OCI-M1 (cell line): ENCODE measurements at regions not wholly inside any gene's neighbourhood (a gene's known extent, or its start where the extent isn't known, plus 50 kb on each side); places are given as distances from the start of the nearest gene placed in this dataset.

ENCODE experiments used
- DNase-seq: peaks from one replicate; lab custom pipeline; 2025; lab: John Stamatoyannopoulos, UW

- no peak for DNase-seq
Measured at GRCh38 chr11:62073061-62073460, 50.8 kb upstream of the INCENP start.

- DNase-seq: no peak
Measured at GRCh38 chr11:62071408-62071807, 52.4 kb upstream of the INCENP start.

GRCh38 chr11:62069986-62070919 is 53.6 kb upstream of the INCENP start:
- no peak for DNase-seq

GRCh38 chr11:62069374-62069773 is 54.4 kb upstream of the INCENP start:
- DNase-seq: no peak

- DNase-seq: no peak
Measured at GRCh38 chr11:62068730-62069129, 55.1 kb upstream of the INCENP start.

DNA sequence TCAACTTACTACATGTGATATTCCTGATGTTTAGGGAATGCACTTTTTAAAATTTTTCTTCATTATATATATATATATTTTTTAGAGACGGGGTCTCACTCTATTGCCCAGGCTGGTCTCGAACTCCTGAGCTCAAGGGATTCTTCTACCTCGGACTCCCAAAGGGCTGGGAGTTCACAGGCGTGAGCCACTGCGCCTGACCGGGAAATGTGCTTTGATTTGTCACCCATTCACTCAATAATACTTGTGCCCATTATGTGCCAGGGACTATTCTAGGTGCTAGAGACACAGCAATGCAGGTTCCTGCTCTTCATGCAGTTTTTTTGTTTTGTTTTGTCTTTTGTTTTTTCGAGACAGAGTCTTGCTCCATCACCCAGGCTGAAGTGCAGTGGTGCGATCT is 56.1 kb upstream of the INCENP start:
- DNase-seq: no peak

GRCh38 chr11:62064221-62064620 is 59.6 kb upstream of the INCENP start:
- DNase-seq: no peak

GRCh38 chr11:62062223-62062861 is 61.5 kb upstream of the INCENP start:
- no peak for DNase-seq

- no peak for DNase-seq
Measured at GRCh38 chr11:62061356-62062222, 62.2 kb upstream of the INCENP start.

DNA sequence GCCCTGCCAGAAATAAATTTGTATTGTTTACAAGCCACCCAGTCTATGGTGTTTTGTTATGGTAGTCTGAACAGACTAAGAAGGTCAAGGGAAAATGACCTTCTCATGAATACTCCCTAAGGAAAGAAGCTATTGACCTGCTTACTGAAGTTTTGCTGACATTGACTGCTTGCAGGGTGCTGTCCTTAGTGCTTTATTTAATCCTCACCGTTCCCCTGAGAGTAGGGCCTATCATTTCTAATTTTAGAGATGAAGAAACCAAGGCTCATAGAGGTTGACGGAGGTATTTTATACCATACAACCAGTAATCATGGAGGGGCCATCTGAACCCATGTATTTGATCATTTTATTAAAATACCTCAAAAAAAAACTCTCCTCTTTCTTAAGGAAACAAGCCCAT is 66.7 kb upstream of the INCENP start:
- no peak for DNase-seq

DNA sequence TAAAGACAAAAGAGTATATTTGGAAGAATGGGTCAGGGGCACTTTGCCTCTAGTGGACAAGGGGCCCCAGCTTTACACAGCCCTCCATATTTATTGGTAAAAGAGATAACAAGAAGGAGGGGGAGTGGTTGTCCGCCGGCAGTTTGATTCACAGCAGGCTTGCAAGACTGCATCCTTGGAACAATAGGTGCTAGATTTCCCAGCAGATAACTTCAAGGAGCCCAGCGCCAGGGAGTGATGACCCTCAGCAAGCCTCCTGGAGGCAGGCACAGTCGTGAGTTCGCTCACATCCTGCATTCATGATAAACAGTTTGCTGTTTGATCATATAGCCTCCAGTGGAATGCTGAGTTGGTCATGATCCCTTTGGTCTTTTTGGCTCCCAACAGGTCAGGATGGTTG is 67.8 kb upstream of the INCENP start:
- DNase-seq: no peak

- DNase-seq: peak; percentile 57
Measured at GRCh38 chr11:62054484-62055121, 69.2 kb upstream of the INCENP start.

GRCh38 chr11:62054081-62054480 is 69.7 kb upstream of the INCENP start:
- no peak for DNase-seq

- DNase-seq: no peak
Measured at GRCh38 chr11:62050716-62051115, 73.1 kb upstream of the INCENP start.

- no peak for DNase-seq
Measured at GRCh38 chr11:62048100-62048499, 75.7 kb upstream of the INCENP start.

- DNase-seq: no peak
Measured at GRCh38 chr11:62046568-62047100, 77.2 kb upstream of the INCENP start.

DNA sequence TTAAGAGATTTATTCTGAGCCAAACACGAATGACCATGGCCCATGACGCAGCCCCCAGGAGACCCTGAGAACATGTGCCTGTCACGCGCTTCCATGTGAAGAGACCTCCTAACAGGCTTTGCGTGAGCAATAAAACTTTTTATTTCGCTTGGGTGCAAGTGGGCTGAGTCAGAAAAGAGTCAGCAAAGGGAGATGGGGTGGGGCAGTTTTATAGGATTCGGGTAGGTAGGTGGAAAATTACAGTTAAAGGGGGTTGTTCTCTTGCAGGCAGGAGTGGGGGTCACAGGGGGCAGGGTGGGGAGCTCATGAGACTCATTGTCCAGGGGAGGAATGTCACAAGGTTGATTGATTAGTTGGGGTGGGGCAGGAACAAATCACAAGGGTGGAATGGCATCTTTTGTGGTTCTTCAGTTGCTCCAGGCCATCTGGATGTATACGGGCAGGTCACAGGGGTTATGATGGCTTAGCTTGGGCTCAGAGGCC is 77.2 kb upstream of the FTH1 start:
- DNase-seq: no peak

- no peak for DNase-seq
Measured at GRCh38 chr11:62035293-62035692, 67.9 kb upstream of the FTH1 start.

- no peak for DNase-seq
Measured at GRCh38 chr11:62034036-62034338, 66.6 kb upstream of the FTH1 start.

DNA sequence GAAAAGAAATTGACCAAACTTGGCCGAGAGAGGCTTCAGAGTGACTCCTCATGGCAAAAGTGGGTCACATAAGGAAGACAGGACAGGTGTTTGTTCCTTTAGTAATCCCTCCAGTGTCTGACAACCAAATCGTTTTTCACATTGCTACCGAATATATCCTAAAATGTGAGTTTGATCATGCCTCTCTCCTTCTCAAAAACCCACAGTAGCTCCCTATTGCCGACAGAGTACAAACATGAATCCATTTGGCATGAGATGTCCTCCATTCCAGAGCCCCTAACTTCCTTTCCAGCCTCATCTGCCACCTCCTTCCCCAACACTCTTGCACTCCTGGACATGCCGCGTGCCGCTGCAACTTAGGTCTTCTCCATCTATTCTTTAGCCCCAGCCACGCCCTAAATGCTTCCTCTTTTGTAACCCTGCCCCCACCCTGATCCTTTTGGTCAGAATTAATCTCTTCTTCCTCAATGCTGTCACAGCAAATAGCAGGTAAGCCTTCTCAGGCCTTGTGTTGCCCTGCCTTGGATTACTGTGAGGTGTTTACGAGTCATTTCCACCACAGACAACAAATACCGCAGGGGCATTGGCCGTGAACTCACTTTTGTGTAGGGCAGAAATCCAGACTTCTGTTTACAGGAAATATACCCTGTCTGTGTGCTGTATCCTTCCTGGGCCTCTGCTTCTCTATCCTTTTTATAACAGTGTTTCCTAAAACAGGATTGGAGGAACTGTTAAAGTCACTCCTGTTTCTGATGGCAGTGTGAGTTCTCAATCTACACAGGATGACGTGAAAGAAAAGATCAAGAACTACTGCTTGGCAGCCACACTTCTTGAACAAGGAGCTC is 66.0 kb upstream of the FTH1 start:
- peak; percentile 62 for DNase-seq
